GM12873 (cell line): ENCODE measurements at regions not wholly inside any gene's neighbourhood (a gene's known extent, or its start where the extent isn't known, plus 50 kb on each side); places are given as distances from the start of the nearest gene placed in this dataset.

Experiments used
- TF ChIP-seq, protein P1 (sequence below): IDR thresholded peaks from 2 replicates; pipeline ENCODE4 v1.5.1; 2012; ENCODE audit warnings: low read depth, mild to moderate bottlenecking, moderate library complexity, low read length, control low read depth; ENCODE audit not compliant: insufficient read depth; ENCODE audit errors: missing control alignments

DNA sequence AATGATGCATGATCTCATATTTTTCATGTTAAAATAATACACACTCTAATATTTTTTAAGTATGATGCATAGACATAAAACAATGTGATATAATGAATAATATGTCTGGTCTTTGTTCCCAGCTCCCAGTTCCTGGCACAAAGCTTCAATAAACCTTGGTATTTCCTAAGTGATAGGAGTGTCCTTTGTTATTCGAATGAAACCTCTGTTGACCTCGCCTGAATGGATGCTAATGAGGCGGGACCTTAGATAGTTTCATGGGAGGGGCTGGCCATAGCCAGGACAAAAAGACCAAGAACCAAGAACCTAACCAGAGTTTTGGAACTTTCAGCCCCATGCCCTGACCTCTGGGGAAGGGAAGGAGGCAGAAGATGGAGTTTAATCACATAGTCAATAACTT is 257.7 kb upstream of the COPS8 start:
- TF ChIP-seq, protein P1, sequence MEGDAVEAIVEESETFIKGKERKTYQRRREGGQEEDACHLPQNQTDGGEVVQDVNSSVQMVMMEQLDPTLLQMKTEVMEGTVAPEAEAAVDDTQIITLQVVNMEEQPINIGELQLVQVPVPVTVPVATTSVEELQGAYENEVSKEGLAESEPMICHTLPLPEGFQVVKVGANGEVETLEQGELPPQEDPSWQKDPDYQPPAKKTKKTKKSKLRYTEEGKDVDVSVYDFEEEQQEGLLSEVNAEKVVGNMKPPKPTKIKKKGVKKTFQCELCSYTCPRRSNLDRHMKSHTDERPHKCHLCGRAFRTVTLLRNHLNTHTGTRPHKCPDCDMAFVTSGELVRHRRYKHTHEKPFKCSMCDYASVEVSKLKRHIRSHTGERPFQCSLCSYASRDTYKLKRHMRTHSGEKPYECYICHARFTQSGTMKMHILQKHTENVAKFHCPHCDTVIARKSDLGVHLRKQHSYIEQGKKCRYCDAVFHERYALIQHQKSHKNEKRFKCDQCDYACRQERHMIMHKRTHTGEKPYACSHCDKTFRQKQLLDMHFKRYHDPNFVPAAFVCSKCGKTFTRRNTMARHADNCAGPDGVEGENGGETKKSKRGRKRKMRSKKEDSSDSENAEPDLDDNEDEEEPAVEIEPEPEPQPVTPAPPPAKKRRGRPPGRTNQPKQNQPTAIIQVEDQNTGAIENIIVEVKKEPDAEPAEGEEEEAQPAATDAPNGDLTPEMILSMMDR, result no peak

DNA sequence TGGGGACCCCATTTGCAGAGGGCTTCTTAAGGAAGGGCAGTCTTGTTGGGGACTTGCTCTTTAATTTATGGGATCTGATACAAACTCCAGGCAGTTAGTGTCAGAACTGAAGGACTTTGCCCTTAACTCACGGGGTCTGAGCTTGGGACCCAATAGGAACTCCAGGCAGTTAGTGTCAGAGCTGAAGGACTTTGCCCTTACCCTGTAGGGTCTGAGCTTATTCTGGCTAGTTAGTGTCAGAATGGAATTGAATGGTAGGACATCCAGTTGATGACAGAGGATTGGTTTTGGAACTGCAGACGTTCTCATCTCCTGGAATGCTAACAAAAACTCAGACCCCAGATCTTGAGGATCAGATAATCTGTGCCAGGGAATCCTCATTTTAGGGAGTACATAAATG is 256.9 kb upstream of the COPS8 start:
- TF ChIP-seq, protein P1, result no peak

DNA sequence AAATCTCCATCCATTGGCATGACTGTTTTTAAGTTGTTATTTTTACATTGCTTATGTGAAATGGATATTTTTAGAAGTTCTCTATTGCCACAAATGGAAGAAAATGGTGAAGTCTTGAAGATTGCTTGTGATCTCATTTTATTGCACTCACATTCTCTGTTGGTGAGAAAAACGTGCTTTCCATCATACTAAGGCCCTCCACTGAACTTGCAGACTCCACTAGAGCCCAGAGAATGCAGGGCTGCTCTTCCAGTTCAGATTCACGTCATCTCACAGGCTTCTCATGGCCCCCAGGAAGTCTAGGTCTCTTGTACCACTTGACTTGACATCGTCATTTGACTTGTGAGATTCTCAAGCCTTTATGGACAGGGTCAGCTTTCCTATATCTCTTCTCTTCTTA is 254.8 kb upstream of the COPS8 start:
- TF ChIP-seq, protein P1, result no peak

DNA sequence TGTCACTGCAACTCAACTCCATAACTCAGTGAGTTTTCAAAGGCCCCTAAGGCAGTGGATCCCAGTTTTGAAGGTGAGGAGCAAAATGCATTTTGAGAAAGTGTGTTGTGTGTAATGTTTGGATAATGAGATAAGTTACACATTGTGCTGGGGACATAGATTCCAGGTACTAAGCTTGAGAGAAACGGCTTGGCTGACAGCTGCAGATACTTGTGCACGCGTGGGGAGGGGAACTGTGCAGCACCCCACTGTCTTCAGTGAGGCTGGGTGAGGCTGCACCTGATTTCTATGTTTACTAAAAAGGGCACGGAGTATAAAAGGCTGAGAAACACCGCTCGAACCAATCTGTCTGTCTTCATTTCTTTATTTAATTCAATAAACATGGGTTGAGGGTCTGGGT is 254.0 kb upstream of the COPS8 start:
- TF ChIP-seq, protein P1, result no peak

DNA sequence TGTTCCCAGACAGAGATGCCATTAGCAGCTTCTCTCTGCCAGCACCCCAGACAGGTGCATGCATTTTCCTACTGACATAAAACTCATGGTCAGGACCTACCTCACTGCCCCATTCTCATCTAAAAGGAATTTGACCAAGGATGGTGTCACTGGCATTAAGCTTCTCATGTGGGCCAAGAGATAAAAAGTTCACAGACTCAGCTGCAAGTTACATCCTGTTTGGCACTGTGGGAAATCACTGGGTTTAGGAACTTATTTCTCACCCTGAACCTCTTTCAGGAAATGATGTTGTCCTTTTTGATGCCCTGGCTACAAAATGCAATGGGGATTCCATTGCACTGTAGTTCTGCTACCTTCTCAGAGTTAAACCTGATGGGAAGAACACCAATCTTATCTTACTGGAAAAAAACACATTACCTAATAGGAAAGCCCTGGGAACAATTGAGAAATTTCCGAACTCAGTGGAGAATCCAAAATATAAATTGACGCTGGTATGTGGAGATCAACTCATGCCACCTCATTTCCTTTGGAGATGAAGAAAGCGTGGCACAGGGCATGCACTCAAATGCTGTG is 252.1 kb upstream of the COPS8 start:
- TF ChIP-seq, protein P1, result no peak

DNA sequence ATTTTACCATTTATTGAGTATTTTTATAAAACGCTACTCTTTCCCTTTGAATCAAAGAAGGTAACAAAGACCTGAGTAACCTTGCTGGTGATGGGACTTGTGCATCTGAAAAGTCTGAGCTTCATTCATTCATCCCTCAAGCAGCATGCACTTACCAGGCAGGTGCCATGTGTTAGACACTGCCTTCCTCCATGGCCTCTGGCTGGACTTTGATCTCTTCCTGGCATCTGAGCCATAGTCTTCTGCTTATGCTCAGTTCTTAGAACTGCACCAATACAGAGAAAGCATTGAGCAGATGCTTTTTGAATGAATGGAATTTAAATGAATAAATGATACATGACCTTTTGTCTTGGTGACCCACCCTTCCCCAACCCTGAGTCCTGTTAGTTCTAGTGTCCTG is 251.4 kb upstream of the COPS8 start:
- TF ChIP-seq, protein P1, result no peak

DNA sequence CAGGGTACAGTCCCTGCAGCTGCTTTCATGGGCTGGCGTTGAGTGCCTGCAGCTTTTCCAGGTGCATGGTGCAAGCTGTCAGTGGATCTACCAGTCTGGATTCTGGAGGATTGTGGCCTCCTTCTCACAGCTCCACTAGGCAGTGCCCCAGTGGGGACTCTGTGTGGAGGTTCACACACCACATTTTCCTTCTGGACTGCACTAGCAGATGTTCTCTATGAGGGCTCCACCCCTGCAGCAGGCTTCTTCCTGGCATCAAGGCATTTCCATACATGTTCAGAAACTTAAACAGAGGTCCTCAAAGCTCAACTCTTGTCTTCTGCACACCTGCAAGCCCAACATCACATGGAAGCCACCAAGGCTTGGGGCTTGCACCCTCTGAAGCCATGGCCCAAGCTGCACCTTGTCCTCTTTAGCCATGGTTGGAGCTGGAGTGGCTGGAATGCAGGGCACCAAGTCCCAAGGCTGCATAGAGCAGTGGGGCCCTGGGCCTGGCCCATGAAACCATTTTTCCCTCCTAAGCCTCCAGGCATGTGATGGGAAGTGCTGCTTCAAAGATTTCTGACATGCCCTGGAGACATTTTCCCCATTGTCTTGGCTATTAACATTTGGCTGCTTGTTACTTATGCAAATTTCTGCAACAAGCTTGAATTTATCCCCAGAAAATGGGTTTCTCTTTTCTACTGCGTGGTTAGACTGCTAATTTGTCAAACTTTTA is 250.2 kb upstream of the COPS8 start:
- TF ChIP-seq, protein P1, result no peak
